Cardiac fibroblast (primary cell): ENCODE measurements at regions not wholly inside any gene's neighbourhood (a gene's known extent, or its start where the extent isn't known, plus 50 kb on each side); places are given as distances from the start of the nearest gene placed in this dataset.
"Not testable (repeated sequence)": the region's sequence is repeated elsewhere in the genome, so short reads cannot be mapped to it uniquely, and the experiment has no call there.

ENCODE experiments used
- DNase-seq, 2 donors: peaks; one replicate each; pipeline versions ENCODE4 v3.0.0 to v3.0.0-alpha.2; 2010; ENCODE audit warnings: low read depth in 2 of 2
- H3K4me3 ChIP-seq, 2 donors: replicated peaks in 1 of 2; 1 replicate in 1 of 2; 2 replicates in 1 of 2; pipeline ENCODE4 v1.5.1; 2011; ENCODE audit warnings: low read depth in 2 of 2, low read length in 2 of 2, mild to moderate bottlenecking in 2 of 2, moderate library complexity in 1 of 2
- TF ChIP-seq, protein P1 (sequence below): IDR thresholded peaks from one replicate; pipeline ENCODE4 v1.5.1; 2011; ENCODE audit warnings: low read depth, mild to moderate bottlenecking, low read length, inconsistent platforms

DNA sequence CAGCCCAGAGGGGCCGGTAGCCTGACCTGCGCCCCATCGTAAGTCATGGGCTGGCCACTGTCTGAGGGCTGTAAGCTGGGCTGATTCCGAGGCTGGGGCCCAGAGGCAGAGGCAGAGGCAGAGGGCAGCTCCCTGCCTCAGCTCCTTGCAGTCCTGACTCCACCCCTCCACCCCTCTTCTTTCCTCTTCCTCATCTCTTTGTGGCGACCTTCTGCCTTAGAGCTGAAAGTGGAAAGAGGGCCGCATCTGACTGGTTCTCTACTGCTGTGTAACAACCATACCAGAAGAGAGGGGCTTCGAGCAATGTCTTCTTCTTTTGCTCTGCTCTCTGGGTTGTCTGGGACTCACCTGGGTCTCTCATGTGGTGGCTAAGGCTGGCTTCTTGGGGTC is 179.1 kb downstream of the RPS24 start:
- TF ChIP-seq, protein P1, sequence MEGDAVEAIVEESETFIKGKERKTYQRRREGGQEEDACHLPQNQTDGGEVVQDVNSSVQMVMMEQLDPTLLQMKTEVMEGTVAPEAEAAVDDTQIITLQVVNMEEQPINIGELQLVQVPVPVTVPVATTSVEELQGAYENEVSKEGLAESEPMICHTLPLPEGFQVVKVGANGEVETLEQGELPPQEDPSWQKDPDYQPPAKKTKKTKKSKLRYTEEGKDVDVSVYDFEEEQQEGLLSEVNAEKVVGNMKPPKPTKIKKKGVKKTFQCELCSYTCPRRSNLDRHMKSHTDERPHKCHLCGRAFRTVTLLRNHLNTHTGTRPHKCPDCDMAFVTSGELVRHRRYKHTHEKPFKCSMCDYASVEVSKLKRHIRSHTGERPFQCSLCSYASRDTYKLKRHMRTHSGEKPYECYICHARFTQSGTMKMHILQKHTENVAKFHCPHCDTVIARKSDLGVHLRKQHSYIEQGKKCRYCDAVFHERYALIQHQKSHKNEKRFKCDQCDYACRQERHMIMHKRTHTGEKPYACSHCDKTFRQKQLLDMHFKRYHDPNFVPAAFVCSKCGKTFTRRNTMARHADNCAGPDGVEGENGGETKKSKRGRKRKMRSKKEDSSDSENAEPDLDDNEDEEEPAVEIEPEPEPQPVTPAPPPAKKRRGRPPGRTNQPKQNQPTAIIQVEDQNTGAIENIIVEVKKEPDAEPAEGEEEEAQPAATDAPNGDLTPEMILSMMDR = no peak

DNA sequence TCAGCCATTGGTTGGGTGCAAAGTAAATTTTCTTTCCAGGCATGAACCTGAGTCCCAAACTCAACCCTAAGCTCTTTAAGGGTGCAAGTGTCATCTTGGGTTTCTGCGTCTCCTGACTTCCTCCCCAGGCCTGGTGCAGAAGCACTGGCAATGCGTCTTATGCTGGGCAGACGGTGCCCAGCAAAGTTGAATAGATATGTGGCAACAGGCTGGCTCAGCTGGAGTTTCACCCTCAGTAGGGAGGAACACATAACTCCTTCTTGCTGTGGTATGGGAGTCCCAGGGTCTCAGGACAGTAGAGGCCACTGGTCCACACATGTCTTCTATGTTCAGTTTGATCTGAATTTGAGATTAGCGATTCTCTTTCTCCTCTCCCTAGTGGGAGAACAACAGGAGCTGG is 181.3 kb downstream of the RPS24 start:
- H3K4me3 ChIP-seq = no peak overlapping the region
- TF ChIP-seq, protein P1 = no peak
- DNase-seq = no peak

More for the DNA sequence above, 179.1 kb downstream of the RPS24 start:
- H3K4me3 ChIP-seq = no peak overlapping the region
- no peak for DNase-seq

DNA sequence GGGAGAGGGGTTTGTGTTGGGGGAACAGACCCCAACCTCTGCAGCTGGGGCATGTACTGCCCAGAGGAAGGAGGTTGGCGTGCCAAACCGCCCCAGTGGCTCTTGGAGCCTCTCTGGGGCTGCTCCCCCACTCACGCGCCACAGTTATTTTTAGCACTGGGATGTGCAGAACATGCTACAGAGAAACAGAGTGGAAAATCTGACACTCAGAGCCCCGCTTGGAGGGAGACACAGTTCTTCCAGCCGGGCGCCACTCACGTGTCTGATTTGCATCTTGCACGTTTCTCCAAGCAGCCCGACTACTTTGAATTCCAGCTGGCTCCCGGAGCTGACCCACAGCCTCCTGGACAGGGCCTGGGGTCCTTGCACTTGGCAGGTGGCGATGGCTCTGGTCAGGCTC is 182.0 kb downstream of the RPS24 start:
- peak; percentile 24 to 81 for DNase-seq
- TF ChIP-seq, protein P1 = no peak
- H3K4me3 ChIP-seq = no peak overlapping the region

DNA sequence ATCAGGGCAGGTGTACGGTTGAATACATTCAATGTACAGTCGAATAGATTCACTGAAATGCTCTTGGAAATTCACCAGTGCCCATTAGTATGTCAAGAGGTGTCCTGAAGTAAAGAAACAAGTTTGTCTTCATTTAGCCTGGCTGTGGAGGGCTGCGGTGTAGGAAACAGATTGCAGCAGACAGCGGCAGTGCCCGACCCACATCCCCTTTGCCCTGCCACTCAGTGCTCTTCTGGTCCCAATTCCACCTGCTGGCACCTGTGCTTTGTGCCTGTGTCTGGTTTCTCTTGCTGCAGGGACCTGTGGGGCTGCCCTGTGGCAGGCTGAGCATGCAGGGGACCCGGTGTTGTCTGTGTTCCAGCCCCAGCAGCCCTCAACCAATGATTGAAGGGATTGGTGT is 183.7 kb downstream of the RPS24 start:
- H3K4me3 ChIP-seq = no peak overlapping the region
- no peak for DNase-seq
- TF ChIP-seq, protein P1 = no peak

DNA sequence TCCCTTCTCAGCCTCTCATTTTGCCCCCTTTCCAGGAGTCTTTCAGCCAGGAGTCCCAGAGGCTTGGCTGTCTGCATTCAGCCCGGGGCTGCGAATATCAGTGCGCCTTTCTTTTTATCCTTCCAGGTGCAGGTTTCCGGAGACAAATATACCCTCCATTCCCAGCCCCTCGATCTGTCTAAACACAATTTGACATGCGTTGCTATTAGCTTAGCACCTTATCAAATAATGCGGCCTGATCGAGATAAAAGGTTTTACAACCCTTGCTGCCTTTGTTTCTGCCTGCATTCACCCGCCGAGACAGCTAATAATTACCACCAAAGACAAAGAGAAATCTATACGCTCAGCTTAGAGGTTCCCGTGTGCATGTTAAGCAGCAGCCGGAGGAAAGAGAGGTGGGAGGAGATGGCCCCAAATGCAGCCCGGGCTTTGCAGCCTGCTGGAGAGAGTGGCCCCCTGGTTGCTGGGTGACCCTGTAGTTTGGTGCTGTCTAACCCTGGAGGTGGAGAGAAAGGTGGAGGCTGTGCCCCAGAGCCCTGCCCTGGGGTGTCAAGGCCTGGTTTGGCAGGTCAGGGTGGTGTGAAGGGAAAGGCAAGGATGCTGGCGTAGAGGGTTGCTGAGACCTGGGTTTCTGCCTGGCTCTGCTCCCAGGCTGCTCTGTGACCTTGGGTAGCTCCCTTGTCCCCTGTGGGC is 185.3 kb downstream of the RPS24 start:
- TF ChIP-seq, protein P1 = no peak
- no peak overlapping the region for H3K4me3 ChIP-seq
- no peak for DNase-seq

DNA sequence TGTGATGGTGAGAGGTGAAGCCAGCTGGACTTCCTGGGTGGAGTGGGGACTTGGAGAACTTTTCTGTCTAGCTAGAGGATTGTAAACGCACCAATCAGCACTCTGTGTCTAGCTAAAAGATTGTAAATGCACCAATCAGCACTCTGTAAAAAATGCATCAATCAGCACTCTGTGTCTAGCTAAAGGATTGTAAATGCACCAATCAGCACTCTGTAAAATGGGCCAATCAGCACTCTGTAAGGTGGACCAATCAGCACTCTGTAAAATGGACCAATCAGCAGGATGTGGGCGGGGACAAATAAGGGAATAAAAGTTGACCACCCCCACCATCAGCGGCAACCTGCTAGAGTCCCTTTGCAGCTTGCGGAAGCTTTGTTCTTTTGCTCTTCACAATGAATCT is 185.9 kb downstream of the RPS24 start:
- not testable (repeated sequence) for DNase-seq, H3K4me3 ChIP-seq

DNA sequence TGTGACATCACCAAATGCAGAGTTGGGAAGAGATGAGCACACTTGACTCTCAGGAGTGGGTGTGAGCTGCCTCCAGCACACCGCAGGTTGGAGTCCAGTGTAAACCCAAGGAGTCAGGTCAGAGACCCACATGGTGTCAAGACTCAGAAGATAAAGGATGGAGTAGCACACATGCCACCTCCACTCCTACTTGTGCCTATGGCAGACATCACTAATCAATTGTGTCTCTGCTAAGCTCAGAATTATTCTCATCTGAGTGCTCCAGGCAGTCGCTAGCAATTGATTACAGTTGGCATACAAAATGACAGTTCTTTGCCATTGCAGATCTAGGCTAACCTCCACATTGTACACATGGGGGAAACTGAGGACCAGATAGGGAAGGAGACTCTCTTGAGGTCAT is 187.1 kb downstream of the RPS24 start:
- TF ChIP-seq, protein P1 = no peak
- DNase-seq = no peak
- no peak overlapping the region for H3K4me3 ChIP-seq
